ENCODE measurements at regions not wholly inside any gene's neighbourhood (a gene's known extent, or its start where the extent isn't known, plus 50 kb on each side); places are given as distances from the start of the nearest gene placed in this dataset.
A peak's percentile ranks its signal among the peaks of the same experiment; 100 is the strongest.

DNA sequence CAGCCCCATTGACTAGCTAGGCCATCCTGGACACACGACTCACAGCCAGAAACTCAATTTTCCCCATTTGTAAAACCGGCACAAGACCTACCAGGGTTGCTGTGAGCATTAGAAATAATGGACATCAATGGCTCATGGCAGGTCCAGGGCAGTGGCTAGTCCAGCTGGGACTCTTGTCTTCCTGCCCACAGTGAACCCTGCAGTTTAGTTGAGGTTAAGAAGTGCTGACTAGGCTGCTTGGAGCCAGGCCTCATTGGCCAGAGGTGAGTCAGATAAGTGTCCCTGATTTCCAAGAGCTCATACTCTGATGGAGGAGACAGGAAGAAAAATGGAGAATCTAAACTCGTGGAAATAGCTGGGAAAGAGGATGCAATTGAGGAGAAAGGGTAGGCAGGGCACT is 123.4 kb upstream of the ZNF92 start:
- Histone ChIP-seq H3K9me3 (no peaks in the 10 kb centered on the region), H3K4me3 (no peak overlapping the region), H3K27ac (no peak overlapping the region), H3K36me3 (no peaks in the 10 kb centered on the region), H3K4me1 (peaks cover 0 to 12% (median 0%) of the 10 kb centered on the region in 3 donors), H3K27me3 (no peaks in the 10 kb centered on the region)
- ATAC-seq: no peak
- WGBS, 2 donors (ENCODE audit: low coverage in 1 of 2): 64 to 67% methylated on average over 2 to 3 of the region's 3 CpGs
- TF ChIP-seq POLR2AphosphoS5 (IDR thresholded peaks at IDR 0.05) (no peak), EP300 (IDR thresholded peaks at IDR 0.05) (no peak), POLR2A (IDR thresholded peaks at IDR 0.05) (no peak)
- TF ChIP-seq, protein P1, sequence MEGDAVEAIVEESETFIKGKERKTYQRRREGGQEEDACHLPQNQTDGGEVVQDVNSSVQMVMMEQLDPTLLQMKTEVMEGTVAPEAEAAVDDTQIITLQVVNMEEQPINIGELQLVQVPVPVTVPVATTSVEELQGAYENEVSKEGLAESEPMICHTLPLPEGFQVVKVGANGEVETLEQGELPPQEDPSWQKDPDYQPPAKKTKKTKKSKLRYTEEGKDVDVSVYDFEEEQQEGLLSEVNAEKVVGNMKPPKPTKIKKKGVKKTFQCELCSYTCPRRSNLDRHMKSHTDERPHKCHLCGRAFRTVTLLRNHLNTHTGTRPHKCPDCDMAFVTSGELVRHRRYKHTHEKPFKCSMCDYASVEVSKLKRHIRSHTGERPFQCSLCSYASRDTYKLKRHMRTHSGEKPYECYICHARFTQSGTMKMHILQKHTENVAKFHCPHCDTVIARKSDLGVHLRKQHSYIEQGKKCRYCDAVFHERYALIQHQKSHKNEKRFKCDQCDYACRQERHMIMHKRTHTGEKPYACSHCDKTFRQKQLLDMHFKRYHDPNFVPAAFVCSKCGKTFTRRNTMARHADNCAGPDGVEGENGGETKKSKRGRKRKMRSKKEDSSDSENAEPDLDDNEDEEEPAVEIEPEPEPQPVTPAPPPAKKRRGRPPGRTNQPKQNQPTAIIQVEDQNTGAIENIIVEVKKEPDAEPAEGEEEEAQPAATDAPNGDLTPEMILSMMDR (IDR thresholded peaks at IDR 0.05): no peak

DNA sequence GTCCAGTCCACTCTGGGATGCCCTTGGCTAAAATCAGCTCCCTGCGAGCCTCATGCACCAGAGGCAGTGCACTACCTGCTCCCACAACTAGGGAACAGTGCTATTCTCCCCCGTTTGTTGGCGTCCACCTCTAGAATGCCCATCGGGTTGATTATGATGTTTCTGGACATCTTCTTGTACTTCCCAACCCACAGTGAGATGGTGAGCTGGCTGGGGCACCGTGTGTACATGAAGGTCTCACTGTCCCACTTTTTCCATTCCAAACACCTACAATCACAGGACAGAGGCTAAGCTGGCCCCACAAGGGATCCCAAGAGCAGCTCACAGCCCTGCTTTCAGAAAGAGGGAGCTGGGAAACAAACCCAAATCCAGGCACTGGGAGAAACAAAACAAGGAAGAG is 126.2 kb upstream of the ZNF92 start:
- Histone ChIP-seq H3K4me1 (peaks cover 0 to 9% (median 0%) of the 10 kb centered on the region in 3 donors), H3K27ac (no peak overlapping the region), H3K9me3 (no peaks in the 10 kb centered on the region), H3K4me3 (no peak overlapping the region), H3K36me3 (no peaks in the 10 kb centered on the region), H3K27me3 (peaks cover 11% of the 10 kb centered on the region)
- 80% methylated on average over 2 of the region's 5 CpGs; no CpG with 5 or more reads in 1 of the 2 donors for WGBS, 2 donors (ENCODE audit: low coverage in 1 of 2)
- ATAC-seq: no peak
- no peak for TF ChIP-seq POLR2A (IDR thresholded peaks at IDR 0.05)
- TF ChIP-seq POLR2AphosphoS5 (IDR thresholded peaks at IDR 0.05): no peak
- TF ChIP-seq, protein P1 (IDR thresholded peaks at IDR 0.05): no peak
- TF ChIP-seq EP300 (IDR thresholded peaks at IDR 0.05): no peak

DNA sequence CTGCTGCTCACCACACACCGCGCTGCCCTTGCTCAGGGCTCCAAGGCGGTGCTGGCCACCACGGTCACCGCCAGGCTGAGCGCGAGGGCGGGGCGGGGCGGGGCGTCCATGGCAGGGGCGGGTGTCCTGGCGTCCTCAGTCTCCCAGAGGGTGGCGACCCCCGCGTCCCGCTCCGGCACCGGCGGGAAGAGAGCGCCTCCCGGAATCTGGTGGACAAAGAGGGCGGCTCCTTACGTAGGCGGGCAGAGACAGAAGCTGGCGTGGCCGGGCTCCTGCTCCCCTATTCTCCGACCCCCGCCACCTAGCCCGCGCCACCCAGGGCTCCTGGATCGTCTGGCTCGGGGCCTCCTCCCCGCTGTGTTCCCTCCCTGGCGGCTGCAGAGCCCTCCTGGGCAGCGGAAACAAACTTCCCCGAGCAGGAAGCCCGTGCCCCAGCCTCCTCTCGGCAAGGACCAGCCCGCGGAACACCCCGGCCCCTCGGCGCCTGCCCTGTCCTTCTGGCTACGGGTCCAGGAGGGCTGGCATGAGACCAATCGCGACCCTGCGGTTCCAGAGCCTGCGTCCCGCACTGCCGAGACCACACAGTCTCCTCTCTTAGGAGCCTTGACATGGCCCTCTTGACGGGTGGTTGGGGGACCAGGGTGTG is 133.8 kb upstream of the ZNF92 start:
- H3K4me3 ChIP-seq: peak overlapping the region; percentile 33 to 56

DNA sequence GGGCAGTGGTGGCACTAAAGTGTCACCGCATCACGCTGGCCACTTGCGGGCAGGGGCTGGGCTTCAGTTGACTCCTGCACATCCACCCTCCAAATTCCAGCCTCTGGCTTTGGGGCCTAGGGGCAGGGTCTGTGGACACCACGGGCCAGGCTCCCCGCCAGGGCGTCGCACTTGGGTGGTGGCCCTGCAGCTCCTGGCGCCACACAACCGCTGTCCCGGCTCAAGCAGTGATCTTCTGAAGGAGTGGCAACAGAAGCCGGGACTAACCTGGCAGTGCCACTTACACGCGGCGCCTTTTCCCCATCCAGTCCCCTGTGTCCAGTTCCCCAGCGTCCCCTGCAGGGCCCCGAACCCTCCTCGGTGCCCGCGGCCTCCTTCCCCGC is 134.3 kb upstream of the ZNF92 start:
- Histone ChIP-seq H3K4me3 (peak overlapping the region in 1 of 2 donors; percentile 56), H3K9me3 (no peaks in the 10 kb centered on the region), H3K36me3 (no peaks in the 10 kb centered on the region), H3K27me3 (peaks cover 56% of the 10 kb centered on the region), H3K4me1 (peaks cover 0 to 10% (median 3%) of the 10 kb centered on the region in 3 donors), H3K27ac (peak overlapping the region in 1 of 4 donors; percentile 57)
- ATAC-seq: peak; percentile 6
- TF ChIP-seq POLR2A (IDR thresholded peaks at IDR 0.05) (no peak), POLR2AphosphoS5 (IDR thresholded peaks at IDR 0.05) (no peak), EP300 (IDR thresholded peaks at IDR 0.05) (no peak)
- TF ChIP-seq, protein P1 (IDR thresholded peaks at IDR 0.05): no peak
- no CpG with 5 or more reads among the region's 20 CpGs for WGBS, 2 donors (ENCODE audit: low coverage in 1 of 2)

More for the DNA sequence above, 133.8 kb upstream of the ZNF92 start:
- Histone ChIP-seq H3K36me3 (no peaks in the 10 kb centered on the region), H3K4me1 (peaks cover 0 to 10% (median 3%) of the 10 kb centered on the region in 3 donors), H3K27me3 (peaks cover 57% of the 10 kb centered on the region), H3K9me3 (no peaks in the 10 kb centered on the region), H3K27ac (peak overlapping the region in 1 of 4 donors; percentile 57)
- WGBS, 2 donors (ENCODE audit: low coverage in 1 of 2): 0% methylated on average over 1 of the region's 52 CpGs; no CpG with 5 or more reads in 1 of the 2 donors
- ATAC-seq: peak; percentile 32
- TF ChIP-seq EP300 (IDR thresholded peaks at IDR 0.05) (no peak), POLR2AphosphoS5 (IDR thresholded peaks at IDR 0.05) (no peak), POLR2A (IDR thresholded peaks at IDR 0.05) (no peak)
- TF ChIP-seq, protein P1 (IDR thresholded peaks at IDR 0.05): no peak

DNA sequence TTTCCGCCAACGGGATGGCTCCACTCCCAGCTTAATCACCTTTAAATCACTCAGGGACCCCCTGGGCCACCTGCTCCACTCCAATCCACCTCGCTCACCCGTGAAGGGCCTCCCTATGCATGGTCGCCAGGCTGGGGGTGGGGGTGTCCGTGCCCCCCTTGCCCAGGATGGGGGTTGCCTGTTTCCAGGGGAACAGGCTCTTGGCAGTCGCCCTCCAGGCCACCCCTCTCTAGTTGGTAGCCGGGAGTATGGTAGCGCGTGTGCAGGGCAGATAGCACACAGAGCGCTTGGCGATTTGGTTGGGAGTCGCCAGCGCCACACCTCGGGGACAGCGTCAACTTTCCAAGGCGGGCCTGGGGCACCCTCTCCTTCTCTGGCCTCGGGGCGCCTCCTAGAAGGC is 134.9 kb upstream of the ZNF92 start:
- Histone ChIP-seq H3K4me1 (peaks cover 0 to 10% (median 3%) of the 10 kb centered on the region in 3 donors), H3K4me3 (no peak overlapping the region), H3K27ac (no peak overlapping the region), H3K9me3 (no peaks in the 10 kb centered on the region), H3K36me3 (no peaks in the 10 kb centered on the region), H3K27me3 (peaks cover 51% of the 10 kb centered on the region)
- TF ChIP-seq EP300 (IDR thresholded peaks at IDR 0.05): no peak
- no peak for TF ChIP-seq POLR2AphosphoS5 (IDR thresholded peaks at IDR 0.05)
- TF ChIP-seq, protein P1 (IDR thresholded peaks at IDR 0.05): no peak
- no peak for TF ChIP-seq POLR2A (IDR thresholded peaks at IDR 0.05)
- ATAC-seq: no peak
- 85% methylated on average over 9 of the region's 19 CpGs; no CpG with 5 or more reads in 1 of the 2 donors for WGBS, 2 donors (ENCODE audit: low coverage in 1 of 2)

Measured in gastroesophageal sphincter (tissue), 4 donors.